ENCODE measurements at regions not wholly inside any gene's neighbourhood (a gene's known extent, or its start where the extent isn't known, plus 50 kb on each side); places are given as distances from the start of the nearest gene placed in this dataset.

- no peak for TF ChIP-seq CREB1 (IDR thresholded peaks at IDR 0.05; ENCODE audit: low read depth)
- TF ChIP-seq NFIC (IDR thresholded peaks at IDR 0.05), result no peak
- TF ChIP-seq YY1 (IDR thresholded peaks at IDR 0.05; ENCODE audit: low read depth), result no peak
- no peak for TF ChIP-seq TEAD4 (IDR thresholded peaks at IDR 0.05)
Observed at GRCh38 chr5:93252165-93252564, 328.9 kb downstream of the NR2F1-AS1 start.

DNA sequence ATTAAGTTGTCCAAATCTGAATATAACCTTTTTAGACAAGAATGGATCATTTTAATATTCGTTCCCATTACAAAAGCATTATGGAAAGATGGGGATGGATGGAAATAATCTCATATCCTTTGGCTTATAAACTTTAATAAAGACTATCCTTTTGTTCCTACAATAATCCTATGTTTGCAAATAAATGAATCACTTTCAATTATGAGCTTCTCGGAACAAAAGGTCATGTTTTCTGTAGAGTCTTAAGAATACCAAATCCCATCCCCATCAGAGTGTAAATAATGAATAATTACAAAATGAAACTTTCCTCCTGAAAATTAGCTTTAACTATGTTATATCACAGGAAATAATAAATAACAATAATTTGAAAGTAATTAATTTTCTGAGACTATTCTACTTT, 329.7 kb downstream of the NR2F1-AS1 start:
- TF ChIP-seq YY1 (IDR thresholded peaks at IDR 0.05; ENCODE audit: low read depth) (no peak), NFIC (IDR thresholded peaks at IDR 0.05) (no peak), TEAD4 (IDR thresholded peaks at IDR 0.05) (no peak), TCF12 (IDR thresholded peaks at IDR 0.05; ENCODE audit: low read depth) (no peak), FOXM1 (IDR thresholded peaks at IDR 0.05; ENCODE audit: borderline replicate concordance, low read depth) (no peak), MAX (IDR thresholded peaks at IDR 0.05) (no peak), RAD21 (IDR thresholded peaks at IDR 0.05; ENCODE audit: low read depth) (no peak), EP300 (IDR thresholded peaks at IDR 0.05; ENCODE audit: borderline replicate concordance) (no peak), TAF1 (IDR thresholded peaks at IDR 0.05; ENCODE audit: low read depth) (no peak), EGR1 (IDR thresholded peaks at IDR 0.05) (no peak), REST (IDR thresholded peaks at IDR 0.05; ENCODE audit: low read depth) (no peak)
- TF ChIP-seq, protein P1, sequence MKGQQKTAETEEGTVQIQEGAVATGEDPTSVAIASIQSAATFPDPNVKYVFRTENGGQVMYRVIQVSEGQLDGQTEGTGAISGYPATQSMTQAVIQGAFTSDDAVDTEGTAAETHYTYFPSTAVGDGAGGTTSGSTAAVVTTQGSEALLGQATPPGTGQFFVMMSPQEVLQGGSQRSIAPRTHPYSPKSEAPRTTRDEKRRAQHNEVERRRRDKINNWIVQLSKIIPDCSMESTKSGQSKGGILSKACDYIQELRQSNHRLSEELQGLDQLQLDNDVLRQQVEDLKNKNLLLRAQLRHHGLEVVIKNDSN (IDR thresholded peaks at IDR 0.05), result no peak

DNA sequence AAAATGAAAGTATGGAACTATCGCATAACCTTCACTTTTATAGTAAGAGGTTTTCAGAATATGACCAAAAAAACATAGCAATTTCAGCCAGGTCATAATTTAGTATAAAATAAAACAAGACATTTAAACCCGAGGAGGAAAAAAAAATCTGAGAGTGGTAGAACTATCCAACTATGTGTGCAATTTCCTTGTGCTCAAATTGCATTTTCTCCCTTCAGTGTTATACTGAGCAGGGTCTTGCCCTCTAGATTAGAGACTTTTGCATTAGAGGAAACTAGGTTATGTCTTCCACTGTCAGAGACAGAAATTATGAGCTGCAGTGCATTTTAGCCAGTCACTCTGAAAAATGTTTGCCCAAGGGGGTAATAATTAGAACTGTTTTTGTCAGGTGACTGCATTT, 330.6 kb downstream of the NR2F1-AS1 start:
- TF ChIP-seq RAD21 (IDR thresholded peaks at IDR 0.05; ENCODE audit: low read depth) (no peak), MAX (IDR thresholded peaks at IDR 0.05) (no peak), TAF1 (IDR thresholded peaks at IDR 0.05; ENCODE audit: low read depth) (no peak), REST (IDR thresholded peaks at IDR 0.05; ENCODE audit: low read depth) (no peak), NFIC (IDR thresholded peaks at IDR 0.05) (no peak), YY1 (IDR thresholded peaks at IDR 0.05; ENCODE audit: low read depth) (no peak), EGR1 (IDR thresholded peaks at IDR 0.05) (no peak), EP300 (IDR thresholded peaks at IDR 0.05; ENCODE audit: borderline replicate concordance) (no peak), CREB1 (IDR thresholded peaks at IDR 0.05; ENCODE audit: low read depth) (no peak), TCF12 (IDR thresholded peaks at IDR 0.05; ENCODE audit: low read depth) (no peak), TEAD4 (IDR thresholded peaks at IDR 0.05) (no peak), ZBTB7A (IDR thresholded peaks at IDR 0.05; ENCODE audit: low read depth) (no peak), FOXM1 (IDR thresholded peaks at IDR 0.05; ENCODE audit: borderline replicate concordance, low read depth) (no peak), CEBPB (IDR thresholded peaks at IDR 0.05) (no peak)
- TF ChIP-seq, protein P1 (IDR thresholded peaks at IDR 0.05), result no peak

DNA sequence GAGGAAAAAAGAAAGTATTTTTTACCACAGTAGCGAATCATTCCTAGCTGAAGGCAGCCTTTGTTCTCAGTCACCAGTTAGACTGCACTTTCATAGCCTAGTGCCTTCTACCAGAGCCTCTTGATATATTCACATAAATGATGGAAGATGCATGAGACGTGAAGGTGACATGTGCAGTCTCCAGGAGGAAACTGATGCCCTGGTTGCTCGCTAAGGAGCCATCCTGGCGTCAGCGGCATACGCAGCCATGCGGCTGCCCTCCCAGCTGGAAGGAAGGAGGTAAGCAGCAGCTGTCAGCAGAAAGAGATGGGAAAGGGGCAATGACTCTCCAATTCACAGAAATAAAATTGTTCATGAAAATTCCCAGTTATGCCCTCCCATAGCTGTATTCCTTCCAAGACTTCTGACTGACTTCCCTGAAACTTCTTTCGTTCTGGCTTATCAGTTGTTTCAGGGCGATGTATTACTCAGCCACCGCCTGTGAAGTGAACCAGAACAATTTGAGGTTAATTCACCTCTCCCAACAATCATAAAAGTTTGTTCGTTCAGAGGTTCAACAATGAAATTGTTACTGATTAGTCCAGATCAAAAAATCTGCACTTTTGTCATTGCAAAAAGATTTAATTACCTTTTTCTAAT, 331.2 kb downstream of the NR2F1-AS1 start:
- TF ChIP-seq RAD21 (IDR thresholded peaks at IDR 0.05; ENCODE audit: low read depth) (no peak), NFIC (IDR thresholded peaks at IDR 0.05) (no peak), TEAD4 (IDR thresholded peaks at IDR 0.05) (no peak), MAX (IDR thresholded peaks at IDR 0.05) (no peak), TAF1 (IDR thresholded peaks at IDR 0.05; ENCODE audit: low read depth) (no peak), EGR1 (IDR thresholded peaks at IDR 0.05) (no peak), REST (IDR thresholded peaks at IDR 0.05; ENCODE audit: low read depth) (no peak), FOXM1 (IDR thresholded peaks at IDR 0.05; ENCODE audit: borderline replicate concordance, low read depth) (no peak), TCF12 (IDR thresholded peaks at IDR 0.05; ENCODE audit: low read depth) (no peak), CREB1 (IDR thresholded peaks at IDR 0.05; ENCODE audit: low read depth) (no peak), YY1 (IDR thresholded peaks at IDR 0.05; ENCODE audit: low read depth) (no peak), CEBPB (IDR thresholded peaks at IDR 0.05) (no peak), ZBTB7A (IDR thresholded peaks at IDR 0.05; ENCODE audit: low read depth) (no peak), EP300 (IDR thresholded peaks at IDR 0.05; ENCODE audit: borderline replicate concordance) (no peak)
- TF ChIP-seq, protein P1 (IDR thresholded peaks at IDR 0.05), result no peak
